ENCODE measurements at regions not wholly inside any gene's neighbourhood (a gene's known extent, or its start where the extent isn't known, plus 50 kb on each side); places are given as distances from the start of the nearest gene placed in this dataset.

- Histone ChIP-seq H3K27me3 (ENCODE audit: control insufficient read depth, insufficient read depth, low read length) (no peaks in the 10 kb centered on the region), H3K4me3 (ENCODE audit: low read depth, low read length) (peak overlapping the region; percentile 75), H3K36me3 (ENCODE audit: control insufficient read depth, insufficient read depth, low read length) (no peaks in the 10 kb centered on the region)
- DNase-seq (ENCODE audit: low read depth): no peak
- TF ChIP-seq CTCF (IDR thresholded peaks at IDR 0.05; ENCODE audit: insufficient read depth, low read length, poor library complexity, severe bottlenecking): peak; percentile 29
Measured at GRCh38 chr17:72587773-72588511, 467.1 kb downstream of the SOX9 start.

- Histone ChIP-seq H3K36me3 (ENCODE audit: control insufficient read depth, insufficient read depth, low read length) (no peaks in the 10 kb centered on the region), H3K27me3 (ENCODE audit: control insufficient read depth, insufficient read depth, low read length) (no peaks in the 10 kb centered on the region), H3K4me3 (ENCODE audit: low read depth, low read length) (peak overlapping the region; percentile 75)
- TF ChIP-seq CTCF (IDR thresholded peaks at IDR 0.05; ENCODE audit: insufficient read depth, low read length, poor library complexity, severe bottlenecking): no peak
- DNase-seq (ENCODE audit: low read depth): no peak
Measured at GRCh38 chr17:72588561-72588960, 467.7 kb downstream of the SOX9 start.

- Histone ChIP-seq H3K36me3 (ENCODE audit: control insufficient read depth, insufficient read depth, low read length) (no peaks in the 10 kb centered on the region), H3K27me3 (ENCODE audit: control insufficient read depth, insufficient read depth, low read length) (no peaks in the 10 kb centered on the region), H3K4me3 (ENCODE audit: low read depth, low read length) (peak overlapping the region; percentile 75)
- peak; percentile 83 for DNase-seq (ENCODE audit: low read depth)
- TF ChIP-seq CTCF (IDR thresholded peaks at IDR 0.05; ENCODE audit: insufficient read depth, low read length, poor library complexity, severe bottlenecking): no peak
Measured at GRCh38 chr17:72588961-72589360, 468.1 kb downstream of the SOX9 start.

GRCh38 chr17:72590382-72590781 lies 469.6 kb downstream of the SOX9 start:
- TF ChIP-seq CTCF (IDR thresholded peaks at IDR 0.05; ENCODE audit: insufficient read depth, low read length, poor library complexity, severe bottlenecking): no peak
- H3K27me3 ChIP-seq (ENCODE audit: control insufficient read depth, insufficient read depth, low read length): no peaks in the 10 kb centered on the region
- H3K4me3 ChIP-seq (ENCODE audit: low read depth, low read length): peak overlapping the region; percentile 75
- DNase-seq (ENCODE audit: low read depth): no peak
- no peaks in the 10 kb centered on the region for H3K36me3 ChIP-seq (ENCODE audit: control insufficient read depth, insufficient read depth, low read length)

- DNase-seq (ENCODE audit: low read depth): no peak
- Histone ChIP-seq H3K27me3 (ENCODE audit: control insufficient read depth, insufficient read depth, low read length) (no peaks in the 10 kb centered on the region), H3K36me3 (ENCODE audit: control insufficient read depth, insufficient read depth, low read length) (no peaks in the 10 kb centered on the region), H3K4me3 (ENCODE audit: low read depth, low read length) (peak overlapping the region; percentile 75)
- TF ChIP-seq CTCF (IDR thresholded peaks at IDR 0.05; ENCODE audit: insufficient read depth, low read length, poor library complexity, severe bottlenecking): no peak
Measured at GRCh38 chr17:72590882-72591281, 470.1 kb downstream of the SOX9 start.
